Uterus (tissue), 3 donors: ENCODE measurements at regions not wholly inside any gene's neighbourhood (a gene's known extent, or its start where the extent isn't known, plus 50 kb on each side); places are given as distances from the start of the nearest gene placed in this dataset.

ENCODE experiments used
- DNase-seq, 2 donors: peaks; one replicate each; pipeline ENCODE4 v3.0.0-alpha.2; 2019 to 2020
- H3K27ac ChIP-seq, 2 donors: fragments of 200-600 bp; sonication (generic); 1 replicate in 1 of 2; 2 replicates in 1 of 2; pipeline ENCODE4 v1.5.1; 2016 to 2018
- H3K27me3 ChIP-seq, 2 donors: fragments of 200-600 bp; sonication (generic); one replicate each; pipeline ENCODE4 v1.5.1; 2018 to 2019; ENCODE audit warnings: control low read depth in 1 of 2
- H3K36me3 ChIP-seq, 2 donors: fragments of 200-600 bp; sonication (generic); one replicate each; pipeline ENCODE4 v1.5.1; 2019; ENCODE audit warnings: control low read depth in 1 of 2
- H3K4me1 ChIP-seq, 2 donors: fragments of 200-600 bp; sonication (generic); one replicate each; pipeline ENCODE4 v1.5.1; 2018 to 2019; ENCODE audit warnings: control low read depth in 1 of 2
- H3K4me3 ChIP-seq, 2 donors: fragments of 200-600 bp; sonication (generic); 1 replicate in 1 of 2; 2 replicates in 1 of 2; pipeline ENCODE4 v1.5.1; 2018 to 2019; ENCODE audit warnings: mild to moderate bottlenecking in 1 of 2
- H3K9me3 ChIP-seq, 2 donors: fragments of 200-600 bp; sonication (generic); one replicate each; pipeline ENCODE4 v1.5.1; 2019; ENCODE audit warnings: control low read depth in 1 of 2
- POLR2A ChIP-seq, 2 donors: fragments of 450-650 bp; IDR thresholded peaks; one replicate each; pipeline ENCODE4 v1.6.1; 2016; ENCODE audit warnings: antibody characterized with exemption in 2 of 2, mild to moderate bottlenecking in 1 of 2, moderate library complexity in 1 of 2
- intact Hi-C: fragments of 100-400 bp; cut with DNase I; formaldehyde crosslinking; loops from one replicate; pipeline ENCODE4 v1.15.1; 2023; ENCODE audit warnings: low total_unique reads
- TF ChIP-seq, protein P1 (sequence below), 4 experiments: fragments of 200-600 bp in 2 of 4; fragments of 450-650 bp in 2 of 4; sonication (generic) in 2 of 4; IDR thresholded peaks; one replicate each; pipeline ENCODE4 v1.5.1; 2016 to 2019; ENCODE audit warnings: antibody characterized with exemption in 4 of 4, mild to moderate bottlenecking in 2 of 4, moderate library complexity in 1 of 4
- donor health status: DM: yes; HTN: yes; CAD: no.

DNA sequence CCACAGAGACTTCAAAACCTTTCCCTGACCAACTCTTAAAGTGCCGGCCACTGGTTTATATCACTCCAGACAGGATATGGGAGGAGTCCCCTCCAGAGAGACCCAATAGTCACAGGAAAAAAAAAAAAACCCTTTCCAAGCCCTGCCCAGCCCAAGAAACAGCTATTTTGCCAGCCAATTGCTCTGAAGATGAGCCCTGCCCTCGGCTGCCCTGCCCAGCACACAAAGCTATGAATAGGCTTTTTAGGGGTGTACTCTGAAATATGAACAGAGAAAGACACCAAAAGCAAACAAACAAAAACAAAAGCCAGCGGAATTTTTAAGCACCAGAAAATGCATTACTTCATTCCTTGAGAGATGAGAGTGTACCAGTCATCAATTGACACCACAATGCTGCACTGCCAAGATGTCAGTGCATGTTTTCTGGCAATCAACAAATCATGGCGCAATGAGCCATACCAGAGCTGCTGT is 275.1 kb downstream of the C6orf118 start:
- H3K27me3 ChIP-seq: no peaks in the 10 kb centered on the region
- H3K27ac ChIP-seq: no peak overlapping the region
- no peaks in the 10 kb centered on the region for H3K36me3 ChIP-seq
- no peak overlapping the region for H3K4me3 ChIP-seq
- no peaks in the 10 kb centered on the region for H3K4me1 ChIP-seq
- no peak for DNase-seq
- intact Hi-C loops: no loop called here
- TF ChIP-seq, protein P1, sequence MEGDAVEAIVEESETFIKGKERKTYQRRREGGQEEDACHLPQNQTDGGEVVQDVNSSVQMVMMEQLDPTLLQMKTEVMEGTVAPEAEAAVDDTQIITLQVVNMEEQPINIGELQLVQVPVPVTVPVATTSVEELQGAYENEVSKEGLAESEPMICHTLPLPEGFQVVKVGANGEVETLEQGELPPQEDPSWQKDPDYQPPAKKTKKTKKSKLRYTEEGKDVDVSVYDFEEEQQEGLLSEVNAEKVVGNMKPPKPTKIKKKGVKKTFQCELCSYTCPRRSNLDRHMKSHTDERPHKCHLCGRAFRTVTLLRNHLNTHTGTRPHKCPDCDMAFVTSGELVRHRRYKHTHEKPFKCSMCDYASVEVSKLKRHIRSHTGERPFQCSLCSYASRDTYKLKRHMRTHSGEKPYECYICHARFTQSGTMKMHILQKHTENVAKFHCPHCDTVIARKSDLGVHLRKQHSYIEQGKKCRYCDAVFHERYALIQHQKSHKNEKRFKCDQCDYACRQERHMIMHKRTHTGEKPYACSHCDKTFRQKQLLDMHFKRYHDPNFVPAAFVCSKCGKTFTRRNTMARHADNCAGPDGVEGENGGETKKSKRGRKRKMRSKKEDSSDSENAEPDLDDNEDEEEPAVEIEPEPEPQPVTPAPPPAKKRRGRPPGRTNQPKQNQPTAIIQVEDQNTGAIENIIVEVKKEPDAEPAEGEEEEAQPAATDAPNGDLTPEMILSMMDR (IDR thresholded peaks at IDR 0.05): no peak
- TF ChIP-seq POLR2A (IDR thresholded peaks at IDR 0.05): no peak
- no peaks in the 10 kb centered on the region for H3K9me3 ChIP-seq

DNA sequence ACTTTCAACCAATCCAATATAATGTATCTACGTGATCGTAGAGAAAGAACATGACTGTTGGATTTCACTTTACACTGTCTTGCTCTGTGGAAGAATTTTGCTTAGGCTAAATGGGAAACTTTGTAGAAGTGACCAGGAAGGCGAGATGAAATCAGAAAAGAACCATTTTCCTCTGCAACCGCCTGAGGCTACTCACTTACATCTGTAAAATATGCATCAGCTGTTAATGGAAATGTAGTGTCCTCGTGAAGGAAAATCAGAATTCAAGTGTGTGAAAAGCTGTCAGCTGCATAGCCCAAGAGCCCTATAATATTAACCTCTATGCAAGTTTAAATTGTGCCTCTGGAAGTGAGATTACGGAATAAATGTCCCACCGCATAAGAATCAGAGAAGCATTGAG is 277.9 kb downstream of the C6orf118 start:
- no peaks in the 10 kb centered on the region for H3K9me3 ChIP-seq
- intact Hi-C loops: no loop called here

DNA sequence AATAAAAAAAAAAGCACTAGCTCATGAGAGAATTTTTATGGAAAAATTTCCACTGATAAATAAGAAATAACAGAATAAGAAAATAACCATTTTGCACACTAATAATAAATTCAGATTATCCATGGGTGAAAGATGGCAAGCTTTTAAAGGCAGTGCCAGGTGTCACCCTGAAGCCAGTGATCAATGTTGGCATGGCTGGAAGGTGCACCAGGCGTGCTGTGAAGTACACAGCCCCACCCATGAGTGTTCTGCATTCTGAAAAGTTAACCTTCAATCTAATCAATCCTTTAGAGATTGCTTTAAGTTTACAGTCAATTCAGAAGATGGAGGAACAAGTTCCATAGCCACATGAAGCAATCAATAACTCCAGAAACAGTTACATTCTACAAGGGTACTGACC is 284.4 kb downstream of the C6orf118 start:
- no peaks in the 10 kb centered on the region for H3K4me1 ChIP-seq
- H3K27ac ChIP-seq: no peak overlapping the region
- no peak for DNase-seq
- intact Hi-C loops: no loop called here
- no peaks in the 10 kb centered on the region for H3K9me3 ChIP-seq
- TF ChIP-seq POLR2A (IDR thresholded peaks at IDR 0.05): no peak
- TF ChIP-seq, protein P1 (IDR thresholded peaks at IDR 0.05): no peak
- H3K36me3 ChIP-seq: no peaks in the 10 kb centered on the region
- H3K27me3 ChIP-seq: no peaks in the 10 kb centered on the region
- no peak overlapping the region for H3K4me3 ChIP-seq

More for the DNA sequence above, 277.9 kb downstream of the C6orf118 start:
- DNase-seq: no peak
- no peak for TF ChIP-seq POLR2A (IDR thresholded peaks at IDR 0.05)
- TF ChIP-seq, protein P1 (IDR thresholded peaks at IDR 0.05): no peak
- Histone ChIP-seq H3K36me3 (no peaks in the 10 kb centered on the region), H3K4me1 (no peaks in the 10 kb centered on the region), H3K27ac (no peak overlapping the region), H3K4me3 (no peak overlapping the region), H3K27me3 (no peaks in the 10 kb centered on the region)

DNA sequence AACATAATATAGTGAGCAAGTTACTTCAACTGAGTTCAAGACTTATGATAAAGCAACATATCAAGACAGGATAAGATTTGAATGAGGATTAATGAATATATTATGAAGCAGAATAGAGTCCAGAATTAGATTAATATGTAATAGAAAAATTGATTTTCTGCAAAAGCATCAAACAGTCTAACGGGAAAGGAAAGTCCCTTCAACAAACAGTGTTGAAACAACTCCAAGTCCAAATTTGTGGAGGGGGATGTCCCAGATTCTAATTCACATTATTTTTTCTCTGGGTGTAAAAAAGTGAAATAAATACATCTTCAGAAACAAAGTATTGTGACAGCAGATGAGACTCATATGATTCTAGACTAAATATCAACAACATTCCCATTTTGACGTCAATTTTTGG is 289.7 kb downstream of the C6orf118 start:
- Histone ChIP-seq H3K4me1 (no peaks in the 10 kb centered on the region), H3K4me3 (no peak overlapping the region), H3K9me3 (no peaks in the 10 kb centered on the region), H3K36me3 (no peaks in the 10 kb centered on the region), H3K27ac (no peak overlapping the region), H3K27me3 (no peaks in the 10 kb centered on the region)
- TF ChIP-seq, protein P1 (IDR thresholded peaks at IDR 0.05): no peak
- TF ChIP-seq POLR2A (IDR thresholded peaks at IDR 0.05): no peak
- intact Hi-C loops: no loop called here
- no peak for DNase-seq

DNA sequence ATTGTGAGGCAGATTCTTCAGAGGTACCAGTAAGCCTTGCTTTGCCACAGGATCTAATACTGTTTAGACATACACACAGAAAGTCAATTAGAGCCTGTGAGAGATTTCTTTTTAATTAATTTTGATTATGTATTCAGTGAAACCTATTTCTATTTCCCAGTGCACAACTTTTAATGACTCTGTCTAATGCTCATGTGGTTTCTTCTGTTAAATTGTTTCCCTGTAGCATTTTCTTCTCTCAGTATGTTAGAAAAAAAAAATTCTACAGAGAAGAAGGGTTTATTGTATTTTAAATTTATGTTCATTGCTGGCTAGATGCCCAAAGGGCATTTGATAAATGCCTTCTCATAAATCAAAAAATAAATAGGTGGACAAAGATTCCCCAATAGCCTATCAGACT is 293.7 kb downstream of the C6orf118 start:
- TF ChIP-seq, protein P1 (IDR thresholded peaks at IDR 0.05): no peak
- TF ChIP-seq POLR2A (IDR thresholded peaks at IDR 0.05): no peak
- Histone ChIP-seq H3K4me3 (no peak overlapping the region), H3K9me3 (no peaks in the 10 kb centered on the region), H3K4me1 (no peaks in the 10 kb centered on the region), H3K27me3 (no peaks in the 10 kb centered on the region), H3K27ac (no peak overlapping the region), H3K36me3 (no peaks in the 10 kb centered on the region)
- no peak for DNase-seq
- intact Hi-C loops: no loop called here
